HEK293 (cell line): ENCODE measurements at regions not wholly inside any gene's neighbourhood (a gene's known extent, or its start where the extent isn't known, plus 50 kb on each side); places are given as distances from the start of the nearest gene placed in this dataset.

Source experiments
- GFI1B ChIP-seq: fragments of 450-650 bp; formaldehyde crosslinking; IDR thresholded peaks from 2 replicates; pipeline ENCODE4 v1.5.1; 2016; ENCODE audit warnings: missing biosample characterization, missing genetic modification characterization
- KLF8 ChIP-seq: fragments of 450-650 bp; formaldehyde crosslinking; IDR thresholded peaks from 2 replicates; pipeline ENCODE4 v1.5.1; 2016; ENCODE audit warnings: missing biosample characterization, missing genetic modification characterization
- WT1 ChIP-seq: fragments of 450-650 bp; formaldehyde crosslinking; IDR thresholded peaks from 2 replicates; pipeline ENCODE4 v1.5.1; 2016; ENCODE audit warnings: missing biosample characterization, missing genetic modification characterization
- ZBTB1 ChIP-seq: fragments of 450-650 bp; formaldehyde crosslinking; IDR thresholded peaks from 2 replicates; pipeline ENCODE4 v1.5.1; 2016; ENCODE audit warnings: missing biosample characterization, missing genetic modification characterization
- ZBTB11 ChIP-seq: fragments of 450-650 bp; formaldehyde crosslinking; conservative IDR thresholded peaks from 2 replicates; pipeline ENCODE4 v1.5.1; 2016; ENCODE audit warnings: low read depth, missing biosample characterization, missing genetic modification characterization
- ZBTB20 ChIP-seq: fragments of 450-650 bp; formaldehyde crosslinking; IDR thresholded peaks from 2 replicates; pipeline ENCODE4 v1.5.1; 2016; ENCODE audit warnings: missing biosample characterization, missing genetic modification characterization
- ZNF121 ChIP-seq: fragments of 450-650 bp; formaldehyde crosslinking; IDR thresholded peaks from 2 replicates; pipeline ENCODE4 v1.5.1; 2016; ENCODE audit warnings: missing biosample characterization, missing genetic modification characterization
- ZNF202 ChIP-seq: fragments of 450-650 bp; formaldehyde crosslinking; IDR thresholded peaks from 2 replicates; pipeline ENCODE4 v1.5.1; 2016; ENCODE audit warnings: missing biosample characterization, missing genetic modification characterization, borderline replicate concordance
- ZNF221 ChIP-seq: fragments of 450-650 bp; formaldehyde crosslinking; IDR thresholded peaks from 2 replicates; pipeline ENCODE4 v1.5.1; 2017; ENCODE audit warnings: missing biosample characterization, missing genetic modification characterization, borderline replicate concordance
- ZNF266 ChIP-seq: fragments of 450-650 bp; formaldehyde crosslinking; IDR thresholded peaks from 2 replicates; pipeline ENCODE4 v1.5.1; 2016; ENCODE audit warnings: missing biosample characterization, missing genetic modification characterization, low read depth
- ZNF404 ChIP-seq: fragments of 450-650 bp; formaldehyde crosslinking; IDR thresholded peaks from 2 replicates; pipeline ENCODE4 v1.5.1; 2017; ENCODE audit warnings: missing biosample characterization, missing genetic modification characterization
- ZNF48 ChIP-seq: fragments of 450-650 bp; formaldehyde crosslinking; IDR thresholded peaks from 2 replicates; pipeline ENCODE4 v1.5.1; 2016; ENCODE audit warnings: missing biosample characterization, missing genetic modification characterization
- ZNF521 ChIP-seq: fragments of 450-650 bp; formaldehyde crosslinking; IDR thresholded peaks from 2 replicates; pipeline ENCODE4 v1.5.1; 2017; ENCODE audit warnings: missing biosample characterization, mild to moderate bottlenecking, missing genetic modification characterization
- ZNF529 ChIP-seq: fragments of 450-650 bp; formaldehyde crosslinking; IDR thresholded peaks from 2 replicates; pipeline ENCODE4 v1.5.1; 2017; ENCODE audit warnings: missing genetic modification characterization, missing biosample characterization; ENCODE audit not compliant: insufficient replicate concordance
- ZNF530 ChIP-seq: fragments of 450-650 bp; formaldehyde crosslinking; IDR thresholded peaks from 2 replicates; pipeline ENCODE4 v1.5.1; 2016; ENCODE audit warnings: low read depth, missing biosample characterization, missing genetic modification characterization
- ZNF629 ChIP-seq: fragments of 450-650 bp; formaldehyde crosslinking; IDR thresholded peaks from 2 replicates; pipeline ENCODE4 v1.5.1; 2017; ENCODE audit warnings: missing biosample characterization, missing genetic modification characterization
- ZNF664 ChIP-seq: fragments of 450-650 bp; formaldehyde crosslinking; IDR thresholded peaks from 2 replicates; pipeline ENCODE4 v1.5.1; 2016; ENCODE audit warnings: missing biosample characterization, missing genetic modification characterization
- ZNF670 ChIP-seq: fragments of 450-650 bp; formaldehyde crosslinking; IDR thresholded peaks from 2 replicates; pipeline ENCODE4 v1.5.1; 2016; ENCODE audit warnings: missing biosample characterization, missing genetic modification characterization, low read depth
- ZNF843 ChIP-seq: fragments of 450-650 bp; formaldehyde crosslinking; IDR thresholded peaks from 2 replicates; pipeline ENCODE4 v1.5.1; 2016; ENCODE audit warnings: missing biosample characterization, missing genetic modification characterization
- TF ChIP-seq, protein P1 (sequence below): fragments of 450-650 bp; formaldehyde crosslinking; IDR thresholded peaks from 2 replicates; pipeline ENCODE4 v1.5.1; 2017; ENCODE audit warnings: missing biosample characterization, mild to moderate bottlenecking, missing genetic modification characterization, moderate library complexity
- TF ChIP-seq, protein P2 (sequence below): fragments of 450-650 bp; IDR thresholded peaks from 2 replicates; pipeline ENCODE4 v1.5.1; 2018; ENCODE audit warnings: missing biosample characterization, missing genetic modification characterization
- TF ChIP-seq, protein P3 (sequence below): sonication (generic); formaldehyde crosslinking; IDR thresholded peaks from 2 replicates; pipeline ENCODE4 v1.8.1; 2022; ENCODE audit warnings: mild to moderate bottlenecking, moderate library complexity, missing genetic modification reagents

DNA sequence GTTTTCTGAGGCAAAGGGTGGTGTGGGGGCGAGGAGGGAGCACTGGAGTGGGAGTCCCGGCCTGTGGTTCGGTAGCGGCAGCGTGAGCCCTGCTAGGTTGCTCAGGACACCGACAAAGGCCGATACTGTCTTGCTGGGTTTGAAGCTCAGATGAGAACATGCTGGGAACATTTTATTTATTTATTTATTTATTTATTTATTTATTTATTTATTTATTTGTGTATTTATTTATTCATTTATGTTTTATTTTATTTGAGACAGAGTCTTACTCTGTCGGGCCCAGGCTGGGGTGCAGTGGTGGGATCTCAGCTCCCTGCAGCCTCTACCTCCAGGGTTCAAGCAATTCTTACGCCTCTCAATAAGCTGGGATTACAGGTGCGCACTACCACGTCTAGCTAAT, 117.9 kb upstream of the GSE1 start (continued):
- TF ChIP-seq KLF8 (tag by site-specific recombination), result no peak
- no peak; the same call in 1 of the 2 replicates for TF ChIP-seq ZNF221
- no peak for TF ChIP-seq ZNF843 (tag by site-specific recombination)
- TF ChIP-seq ZNF48 (tag by site-specific recombination), result no peak
- no peak for TF ChIP-seq ZBTB20 (tag by site-specific recombination)
- peak; percentile 46; the same call in 1 of the 2 replicates for TF ChIP-seq ZNF629 (tag by site-specific recombination)
- no peak for TF ChIP-seq WT1
- TF ChIP-seq ZNF404 (tag by site-specific recombination), result peak; percentile 90; the same call in 1 of the 2 replicates
- TF ChIP-seq ZNF266, result peak; percentile 86
- TF ChIP-seq, protein P1, sequence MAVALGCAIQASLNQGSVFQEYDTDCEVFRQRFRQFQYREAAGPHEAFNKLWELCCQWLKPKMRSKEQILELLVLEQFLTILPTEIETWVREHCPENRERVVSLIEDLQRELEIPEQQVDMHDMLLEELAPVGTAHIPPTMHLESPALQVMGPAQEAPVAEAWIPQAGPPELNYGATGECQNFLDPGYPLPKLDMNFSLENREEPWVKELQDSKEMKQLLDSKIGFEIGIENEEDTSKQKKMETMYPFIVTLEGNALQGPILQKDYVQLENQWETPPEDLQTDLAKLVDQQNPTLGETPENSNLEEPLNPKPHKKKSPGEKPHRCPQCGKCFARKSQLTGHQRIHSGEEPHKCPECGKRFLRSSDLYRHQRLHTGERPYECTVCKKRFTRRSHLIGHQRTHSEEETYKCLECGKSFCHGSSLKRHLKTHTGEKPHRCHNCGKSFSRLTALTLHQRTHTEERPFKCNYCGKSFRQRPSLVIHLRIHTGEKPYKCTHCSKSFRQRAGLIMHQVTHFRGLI (tag by site-specific recombination), result no peak
- no peak for TF ChIP-seq ZNF529 (tag by site-specific recombination)
- TF ChIP-seq, protein P2, sequence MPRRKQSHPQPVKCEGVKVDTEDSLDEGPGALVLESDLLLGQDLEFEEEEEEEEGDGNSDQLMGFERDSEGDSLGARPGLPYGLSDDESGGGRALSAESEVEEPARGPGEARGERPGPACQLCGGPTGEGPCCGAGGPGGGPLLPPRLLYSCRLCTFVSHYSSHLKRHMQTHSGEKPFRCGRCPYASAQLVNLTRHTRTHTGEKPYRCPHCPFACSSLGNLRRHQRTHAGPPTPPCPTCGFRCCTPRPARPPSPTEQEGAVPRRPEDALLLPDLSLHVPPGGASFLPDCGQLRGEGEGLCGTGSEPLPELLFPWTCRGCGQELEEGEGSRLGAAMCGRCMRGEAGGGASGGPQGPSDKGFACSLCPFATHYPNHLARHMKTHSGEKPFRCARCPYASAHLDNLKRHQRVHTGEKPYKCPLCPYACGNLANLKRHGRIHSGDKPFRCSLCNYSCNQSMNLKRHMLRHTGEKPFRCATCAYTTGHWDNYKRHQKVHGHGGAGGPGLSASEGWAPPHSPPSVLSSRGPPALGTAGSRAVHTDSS (tag by site-specific recombination), result no peak
- TF ChIP-seq ZNF202 (tag by site-specific recombination), result 0 out of 2 replicates have a peak, but pooled peaks have one; percentile 43
- TF ChIP-seq ZNF121 (tag by site-specific recombination), result peak; percentile 50; the same call in 1 of the 2 replicates
- no peak for TF ChIP-seq ZNF521
- TF ChIP-seq ZNF670 (tag by site-specific recombination), result no peak
- peak; percentile 78 for TF ChIP-seq ZNF664 (tag by site-specific recombination)
- peak; percentile 42; the same call in 1 of the 2 replicates for TF ChIP-seq GFI1B (tag by site-specific recombination)
- TF ChIP-seq ZBTB1 (tag by site-specific recombination), result no peak
- peak; percentile 88 for TF ChIP-seq ZBTB11 (tag by site-specific recombination)
- TF ChIP-seq ZNF530 (tag by site-specific recombination), result peak; percentile 80; the same call in 1 of the 2 replicates
- TF ChIP-seq, protein P3, sequence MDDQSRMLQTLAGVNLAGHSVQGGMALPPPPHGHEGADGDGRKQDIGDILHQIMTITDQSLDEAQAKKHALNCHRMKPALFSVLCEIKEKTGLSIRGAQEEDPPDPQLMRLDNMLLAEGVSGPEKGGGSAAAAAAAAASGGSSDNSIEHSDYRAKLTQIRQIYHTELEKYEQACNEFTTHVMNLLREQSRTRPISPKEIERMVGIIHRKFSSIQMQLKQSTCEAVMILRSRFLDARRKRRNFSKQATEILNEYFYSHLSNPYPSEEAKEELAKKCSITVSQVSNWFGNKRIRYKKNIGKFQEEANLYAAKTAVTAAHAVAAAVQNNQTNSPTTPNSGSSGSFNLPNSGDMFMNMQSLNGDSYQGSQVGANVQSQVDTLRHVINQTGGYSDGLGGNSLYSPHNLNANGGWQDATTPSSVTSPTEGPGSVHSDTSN (CRISPR knock-in tag), result no peak
